ENCODE measurements at regions not wholly inside any gene's neighbourhood (a gene's known extent, or its start where the extent isn't known, plus 50 kb on each side); places are given as distances from the start of the nearest gene placed in this dataset.
"Not testable (repeated sequence)": the region's sequence is repeated elsewhere in the genome, so short reads cannot be mapped to it uniquely, and the experiment has no call there.

GRCh38 chr18:10121786-10122515 is 208.1 kb downstream of the VAPA start:
- DNase-seq = no peak

- no peak for DNase-seq
These were observed 209.5 kb downstream of the VAPA start for GRCh38 chr18:10122988-10123950.

GRCh38 chr18:10124071-10124470 is 210.3 kb downstream of the VAPA start:
- no peak for DNase-seq

- DNase-seq = no peak
These were observed 210.7 kb downstream of the VAPA start for GRCh38 chr18:10124557-10124956.

GRCh38 chr18:10124967-10125366 is 211.2 kb downstream of the VAPA start:
- DNase-seq = no peak

GRCh38 chr18:10127729-10128128 is 213.9 kb downstream of the VAPA start:
- DNase-seq = no peak

GRCh38 chr18:10128921-10129501 is 215.2 kb downstream of the VAPA start:
- DNase-seq = no peak

- DNase-seq = no peak
These were observed 216.8 kb downstream of the VAPA start for GRCh38 chr18:10130606-10131005.

- DNase-seq = no peak
These were observed 217.3 kb downstream of the VAPA start for GRCh38 chr18:10131081-10131459.

- DNase-seq = no peak
These were observed 217.9 kb downstream of the VAPA start for GRCh38 chr18:10131460-10132395.

- no peak for DNase-seq
These were observed 219.7 kb downstream of the VAPA start for GRCh38 chr18:10133516-10133915.

GRCh38 chr18:10134204-10134603 is 220.4 kb downstream of the VAPA start:
- no peak for DNase-seq

- DNase-seq = not testable (repeated sequence)
These were observed 220.9 kb downstream of the VAPA start for GRCh38 chr18:10134749-10135148.

- DNase-seq = no peak
These were observed 221.6 kb downstream of the VAPA start for GRCh38 chr18:10135302-10135926.

- DNase-seq = no peak
These were observed 224.9 kb downstream of the VAPA start for GRCh38 chr18:10138719-10139118.

- no peak for DNase-seq
These were observed 226.1 kb downstream of the VAPA start for GRCh38 chr18:10139783-10140410.

- no peak for DNase-seq
These were observed 226.9 kb downstream of the VAPA start for GRCh38 chr18:10140461-10141282.

GRCh38 chr18:10141559-10141958 is 227.7 kb downstream of the VAPA start:
- DNase-seq = no peak

- no peak for DNase-seq
These were observed 228.2 kb downstream of the VAPA start for GRCh38 chr18:10142056-10142455.

GRCh38 chr18:10142496-10143160 is 228.8 kb downstream of the VAPA start:
- no peak for DNase-seq
